T-helper 17 cell (primary cell): ENCODE measurements at regions not wholly inside any gene's neighbourhood (a gene's known extent, or its start where the extent isn't known, plus 50 kb on each side); places are given as distances from the start of the nearest gene placed in this dataset.
"Not testable (repeated sequence)": the region's sequence is repeated elsewhere in the genome, so short reads cannot be mapped to it uniquely, and the experiment has no call there.

Experiments used
- ATAC-seq: fragments of 150-1000 bp; cut with Tn5 transposase; 2 replicates; pipeline ENCODE4 v1.10.0; 2021; ENCODE audit warnings: mild to moderate bottlenecking, moderate library complexity
- DNase-seq, 3 donors: peaks; one replicate each; pipeline versions ENCODE4 v3.0.0 to v3.0.0-alpha.2; 2020 to 2021
- H3K9me3 ChIP-seq: one replicate; pipeline ENCODE4 v1.7.0; 2013; ENCODE audit warnings: low read length, mild to moderate bottlenecking; ENCODE audit not compliant: control insufficient read depth, poor library complexity, severe bottlenecking
- H3K27ac Mint-ChIP-seq: one replicate; pipeline ENCODE4 v1.8.0; 2022; ENCODE audit warnings: mild to moderate bottlenecking, moderate library complexity, mixed read lengths
- H3K27me3 Mint-ChIP-seq: one replicate; pipeline ENCODE4 v1.8.0; 2022; ENCODE audit warnings: mixed read lengths
- H3K36me3 Mint-ChIP-seq: one replicate; pipeline ENCODE4 v1.8.0; 2022; ENCODE audit warnings: low read depth, mixed read lengths
- H3K4me1 Mint-ChIP-seq: one replicate; pipeline ENCODE4 v1.8.0; 2022; ENCODE audit warnings: mild to moderate bottlenecking, mixed read lengths
- H3K4me3 Mint-ChIP-seq: one replicate; pipeline ENCODE4 v1.8.0; 2022; ENCODE audit warnings: mild to moderate bottlenecking, moderate library complexity, mixed read lengths

GRCh38 chr6:10084111-10084986 is 330.5 kb downstream of the TFAP2A start:
- Mint-ChIP-seq H3K27ac (no peak overlapping the region), H3K36me3 (no peaks in the 10 kb centered on the region), H3K4me3 (no peak overlapping the region), H3K27me3 (no peaks in the 10 kb centered on the region), H3K4me1 (no peaks in the 10 kb centered on the region)
- ATAC-seq = no peak
- H3K9me3 ChIP-seq = no peaks in the 10 kb centered on the region
- no peak for DNase-seq

- H3K4me1 Mint-ChIP-seq = no peaks in the 10 kb centered on the region
- no peak overlapping the region for H3K4me3 Mint-ChIP-seq
- no peaks in the 10 kb centered on the region for H3K9me3 ChIP-seq
- no peaks in the 10 kb centered on the region for H3K36me3 Mint-ChIP-seq
- ATAC-seq (no peak), DNase-seq (no peak)
- H3K27me3 Mint-ChIP-seq = no peaks in the 10 kb centered on the region
- H3K27ac Mint-ChIP-seq = no peak overlapping the region
Observed at GRCh38 chr6:10082385-10082784, 332.5 kb downstream of the TFAP2A start.

- DNase-seq = no peak
Observed at GRCh38 chr6:10081957-10082356, 332.9 kb downstream of the TFAP2A start.

GRCh38 chr6:10081075-10081474 is 333.8 kb downstream of the TFAP2A start:
- no peaks in the 10 kb centered on the region for H3K9me3 ChIP-seq
- ATAC-seq = no peak
- Mint-ChIP-seq H3K27ac (no peak overlapping the region), H3K4me3 (no peak overlapping the region), H3K4me1 (no peaks in the 10 kb centered on the region), H3K27me3 (no peaks in the 10 kb centered on the region), H3K36me3 (no peaks in the 10 kb centered on the region)
- DNase-seq = no peak

More at GRCh38 chr6:10081957-10082356, 332.9 kb downstream of the TFAP2A start:
- no peak for ATAC-seq
- Mint-ChIP-seq H3K27ac (no peak overlapping the region), H3K4me3 (no peak overlapping the region), H3K36me3 (no peaks in the 10 kb centered on the region), H3K27me3 (no peaks in the 10 kb centered on the region), H3K4me1 (no peaks in the 10 kb centered on the region)
- H3K9me3 ChIP-seq = no peaks in the 10 kb centered on the region

GRCh38 chr6:10080561-10080960 is 334.3 kb downstream of the TFAP2A start:
- H3K9me3 ChIP-seq = no peaks in the 10 kb centered on the region
- DNase-seq (no peak), ATAC-seq (no peak)
- H3K27ac Mint-ChIP-seq = no peak overlapping the region
- H3K36me3 Mint-ChIP-seq = no peaks in the 10 kb centered on the region
- no peaks in the 10 kb centered on the region for H3K4me1 Mint-ChIP-seq
- no peaks in the 10 kb centered on the region for H3K27me3 Mint-ChIP-seq
- H3K4me3 Mint-ChIP-seq = no peak overlapping the region

- ATAC-seq = no peak
- H3K27me3 Mint-ChIP-seq = no peaks in the 10 kb centered on the region
- H3K9me3 ChIP-seq = no peaks in the 10 kb centered on the region
- H3K27ac Mint-ChIP-seq = no peak overlapping the region
- no peak overlapping the region for H3K4me3 Mint-ChIP-seq
- DNase-seq = no peak
- H3K36me3 Mint-ChIP-seq = no peaks in the 10 kb centered on the region
- no peaks in the 10 kb centered on the region for H3K4me1 Mint-ChIP-seq
Observed at GRCh38 chr6:10078581-10078980, 336.3 kb downstream of the TFAP2A start.

GRCh38 chr6:10074726-10075125 is 340.1 kb downstream of the TFAP2A start:
- H3K27me3 Mint-ChIP-seq, DNase-seq, ATAC-seq, H3K27ac Mint-ChIP-seq, H3K4me1 Mint-ChIP-seq, H3K4me3 Mint-ChIP-seq, H3K9me3 ChIP-seq, H3K36me3 Mint-ChIP-seq: not testable (repeated sequence)

- DNase-seq = no peak
- no peaks in the 10 kb centered on the region for H3K9me3 ChIP-seq
- Mint-ChIP-seq H3K27ac (no peak overlapping the region), H3K36me3 (no peaks in the 10 kb centered on the region), H3K4me1 (no peaks in the 10 kb centered on the region), H3K4me3 (no peak overlapping the region), H3K27me3 (no peaks in the 10 kb centered on the region)
- no peak for ATAC-seq
Observed at GRCh38 chr6:10073341-10073740, 341.5 kb downstream of the TFAP2A start.

GRCh38 chr6:10071631-10072220 is 343.1 kb downstream of the TFAP2A start:
- no peaks in the 10 kb centered on the region for H3K36me3 Mint-ChIP-seq
- H3K27ac Mint-ChIP-seq = no peak overlapping the region
- no peaks in the 10 kb centered on the region for H3K27me3 Mint-ChIP-seq
- DNase-seq (no peak), ATAC-seq (no peak)
- no peak overlapping the region for H3K4me3 Mint-ChIP-seq
- no peaks in the 10 kb centered on the region for H3K9me3 ChIP-seq
- H3K4me1 Mint-ChIP-seq = no peaks in the 10 kb centered on the region

- H3K9me3 ChIP-seq = no peaks in the 10 kb centered on the region
- Mint-ChIP-seq H3K27ac (no peak overlapping the region), H3K4me1 (no peaks in the 10 kb centered on the region), H3K4me3 (no peak overlapping the region), H3K36me3 (no peaks in the 10 kb centered on the region), H3K27me3 (no peaks in the 10 kb centered on the region)
- DNase-seq (no peak), ATAC-seq (no peak)
Observed at GRCh38 chr6:10060004-10060403, 354.9 kb downstream of the TFAP2A start.

- no peaks in the 10 kb centered on the region for H3K9me3 ChIP-seq
- Mint-ChIP-seq H3K36me3 (no peaks in the 10 kb centered on the region), H3K4me3 (no peak overlapping the region), H3K27me3 (no peaks in the 10 kb centered on the region), H3K27ac (no peak overlapping the region), H3K4me1 (no peaks in the 10 kb centered on the region)
- no peak for ATAC-seq
- no peak for DNase-seq
Observed at GRCh38 chr6:10054672-10055071, 360.2 kb downstream of the TFAP2A start.

- no peak overlapping the region for H3K27ac Mint-ChIP-seq
- ATAC-seq = no peak
- no peaks in the 10 kb centered on the region for H3K36me3 Mint-ChIP-seq
- H3K4me3 Mint-ChIP-seq = no peak overlapping the region
- no peak for DNase-seq
- H3K9me3 ChIP-seq = no peaks in the 10 kb centered on the region
- H3K27me3 Mint-ChIP-seq = no peaks in the 10 kb centered on the region
- H3K4me1 Mint-ChIP-seq = no peaks in the 10 kb centered on the region
Observed at GRCh38 chr6:10051283-10051682, 363.6 kb downstream of the TFAP2A start.

GRCh38 chr6:10048370-10049297 is 366.2 kb downstream of the TFAP2A start:
- no peaks in the 10 kb centered on the region for H3K9me3 ChIP-seq
- Mint-ChIP-seq H3K27ac (no peak overlapping the region), H3K36me3 (no peaks in the 10 kb centered on the region)

More at GRCh38 chr6:10048370-10049297, 366.2 kb downstream of the TFAP2A start:
- Mint-ChIP-seq H3K4me3 (no peak overlapping the region), H3K4me1 (no peaks in the 10 kb centered on the region), H3K27me3 (no peaks in the 10 kb centered on the region)
- no peak for ATAC-seq
- DNase-seq = no peak
